Hepatocyte (in vitro differentiated cells): ENCODE measurements at regions not wholly inside any gene's neighbourhood (a gene's known extent, or its start where the extent isn't known, plus 50 kb on each side); places are given as distances from the start of the nearest gene placed in this dataset.

ENCODE experiments used
- DNase-seq: peaks from one replicate; pipeline ENCODE4 v3.0.0-alpha.2; 2016; ENCODE audit warnings: low spot score
- H2AFZ ChIP-seq: fragments of 200-600 bp; sonication (generic); 2 replicates; pipeline ENCODE4 v1.6.0; 2016; ENCODE audit warnings: antibody characterized with exemption, mild to moderate bottlenecking
- H3K27ac ChIP-seq: fragments of 200-600 bp; sonication (generic); 2 replicates; pipeline ENCODE4 v1.5.1; 2016; ENCODE audit warnings: mild to moderate bottlenecking
- H3K27me3 ChIP-seq: fragments of 200-600 bp; sonication (generic); 2 replicates; pipeline ENCODE4 v1.6.1; 2016
- H3K36me3 ChIP-seq: fragments of 200-600 bp; sonication (generic); replicated peaks from 2 replicates; pipeline ENCODE4 v1.5.1; 2016; ENCODE audit warnings: low read depth; ENCODE audit not compliant: insufficient read depth
- H3K4me1 ChIP-seq: fragments of 200-600 bp; sonication (generic); 2 replicates; pipeline ENCODE4 v1.5.1; 2016; ENCODE audit warnings: mild to moderate bottlenecking, moderate library complexity; ENCODE audit not compliant: insufficient read depth
- H3K4me2 ChIP-seq: fragments of 200-600 bp; sonication (generic); 2 replicates; pipeline ENCODE4 v1.6.0; 2016
- H3K4me3 ChIP-seq: fragments of 200-600 bp; sonication (generic); 2 replicates; pipeline ENCODE4 v1.5.1; 2016; ENCODE audit warnings: mild to moderate bottlenecking
- H3K79me2 ChIP-seq: fragments of 200-600 bp; sonication (generic); 2 replicates; pipeline ENCODE4 v1.6.0; 2017; ENCODE audit warnings: mild to moderate bottlenecking
- H3K9me2 ChIP-seq: fragments of 200-600 bp; sonication (generic); replicated peaks from 2 replicates; pipeline ENCODE4 v1.6.0; 2017; ENCODE audit warnings: mild to moderate bottlenecking; ENCODE audit not compliant: insufficient read depth
- H3K9me3 ChIP-seq: fragments of 200-600 bp; sonication (generic); 2 replicates; pipeline ENCODE4 v1.5.1; 2016; ENCODE audit warnings: low read depth, mild to moderate bottlenecking
- H4K20me1 ChIP-seq: fragments of 200-600 bp; sonication (generic); 2 replicates; pipeline ENCODE4 v1.6.0; 2016; ENCODE audit warnings: mild to moderate bottlenecking; ENCODE audit not compliant: insufficient read depth, poor library complexity, severe bottlenecking
- EZH2 ChIP-seq: fragments of 200-600 bp; sonication (generic); IDR thresholded peaks from 2 replicates; pipeline ENCODE4 v1.6.1; 2016; ENCODE audit warnings: antibody characterized with exemption, mild to moderate bottlenecking, borderline replicate concordance
- EZH2phosphoT487 ChIP-seq: fragments of 200-600 bp; sonication (generic); IDR thresholded peaks from one replicate; pipeline ENCODE4 v1.6.1; 2018; ENCODE audit warnings: antibody characterized with exemption, mild to moderate bottlenecking, low read depth, moderate library complexity; ENCODE audit not compliant: unreplicated experiment, severe bottlenecking
- WGBS: methylation state at CpG from one replicate; pipeline ENCODE4 v1.1.6; 2016; ENCODE audit warnings: low lambda C conversion rate; ENCODE audit errors: missing lambda C conversion rate; 5-methylcytosine and 5-hydroxymethylcytosine counted together
- TF ChIP-seq, protein P1 (sequence below): fragments of 200-600 bp; sonication (generic); IDR thresholded peaks from 2 replicates; pipeline ENCODE4 v1.5.1; 2016; ENCODE audit warnings: antibody characterized with exemption, mild to moderate bottlenecking; ENCODE audit not compliant: poor library complexity

GRCh38 chr5:68898951-68899471 lies 194.8 kb upstream of the SLC30A5 start:
- Histone ChIP-seq H3K4me2 (no peak overlapping the region), H3K9me2 (no peaks in the 10 kb centered on the region), H3K79me2 (no peaks in the 10 kb centered on the region), H4K20me1 (no peaks in the 10 kb centered on the region), H3K4me3 (no peak overlapping the region), H3K4me1 (no peaks in the 10 kb centered on the region), H3K9me3 (no peaks in the 10 kb centered on the region), H3K27ac (no peak overlapping the region), H3K27me3 (no peaks in the 10 kb centered on the region), H3K36me3 (no peaks in the 10 kb centered on the region), H2AFZ (no peak overlapping the region)
- DNase-seq = peak; percentile 13
- no peak for TF ChIP-seq EZH2phosphoT487
- WGBS = 80% methylated on average over 4 of the region's 4 CpGs

- 57% methylated on average over 4 of the region's 4 CpGs for WGBS
- Histone ChIP-seq H4K20me1 (no peaks in the 10 kb centered on the region), H3K36me3 (no peaks in the 10 kb centered on the region), H3K27me3 (no peaks in the 10 kb centered on the region), H3K9me2 (no peaks in the 10 kb centered on the region), H3K4me3 (no peak overlapping the region), H3K4me1 (no peaks in the 10 kb centered on the region), H3K9me3 (no peaks in the 10 kb centered on the region), H3K4me2 (no peak overlapping the region), H3K27ac (no peak overlapping the region), H3K79me2 (no peaks in the 10 kb centered on the region), H2AFZ (no peak overlapping the region)
- peak; percentile 50 for DNase-seq
- no peak for TF ChIP-seq EZH2
- no peak for TF ChIP-seq EZH2phosphoT487
- TF ChIP-seq, protein P1, sequence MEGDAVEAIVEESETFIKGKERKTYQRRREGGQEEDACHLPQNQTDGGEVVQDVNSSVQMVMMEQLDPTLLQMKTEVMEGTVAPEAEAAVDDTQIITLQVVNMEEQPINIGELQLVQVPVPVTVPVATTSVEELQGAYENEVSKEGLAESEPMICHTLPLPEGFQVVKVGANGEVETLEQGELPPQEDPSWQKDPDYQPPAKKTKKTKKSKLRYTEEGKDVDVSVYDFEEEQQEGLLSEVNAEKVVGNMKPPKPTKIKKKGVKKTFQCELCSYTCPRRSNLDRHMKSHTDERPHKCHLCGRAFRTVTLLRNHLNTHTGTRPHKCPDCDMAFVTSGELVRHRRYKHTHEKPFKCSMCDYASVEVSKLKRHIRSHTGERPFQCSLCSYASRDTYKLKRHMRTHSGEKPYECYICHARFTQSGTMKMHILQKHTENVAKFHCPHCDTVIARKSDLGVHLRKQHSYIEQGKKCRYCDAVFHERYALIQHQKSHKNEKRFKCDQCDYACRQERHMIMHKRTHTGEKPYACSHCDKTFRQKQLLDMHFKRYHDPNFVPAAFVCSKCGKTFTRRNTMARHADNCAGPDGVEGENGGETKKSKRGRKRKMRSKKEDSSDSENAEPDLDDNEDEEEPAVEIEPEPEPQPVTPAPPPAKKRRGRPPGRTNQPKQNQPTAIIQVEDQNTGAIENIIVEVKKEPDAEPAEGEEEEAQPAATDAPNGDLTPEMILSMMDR = no peak
Measured at GRCh38 chr5:68911840-68912690, 181.7 kb upstream of the SLC30A5 start.

- no peaks in the 10 kb centered on the region for H3K4me1 ChIP-seq
- no peak overlapping the region for H3K27ac ChIP-seq
- no peak overlapping the region for H2AFZ ChIP-seq
- no peak overlapping the region for H3K4me3 ChIP-seq
- no peaks in the 10 kb centered on the region for H3K27me3 ChIP-seq
- TF ChIP-seq EZH2phosphoT487 = no peak
- TF ChIP-seq EZH2 = no peak
- TF ChIP-seq, protein P1 = no peak
- no peaks in the 10 kb centered on the region for H3K36me3 ChIP-seq
- H3K79me2 ChIP-seq = no peaks in the 10 kb centered on the region
- H3K4me2 ChIP-seq = no peak overlapping the region
- DNase-seq = no peak
- no peaks in the 10 kb centered on the region for H3K9me2 ChIP-seq
- WGBS = 93% methylated on average over 1 of the region's 1 CpG
- no peaks in the 10 kb centered on the region for H4K20me1 ChIP-seq
- H3K9me3 ChIP-seq = no peaks in the 10 kb centered on the region
Measured at GRCh38 chr5:68915079-68915478, 178.7 kb upstream of the SLC30A5 start.

- H3K36me3 ChIP-seq = no peaks in the 10 kb centered on the region
- no peaks in the 10 kb centered on the region for H3K9me3 ChIP-seq
- 92% methylated on average over 4 of the region's 4 CpGs for WGBS
- no peaks in the 10 kb centered on the region for H3K4me1 ChIP-seq
- no peak overlapping the region for H3K4me2 ChIP-seq
- no peak overlapping the region for H3K27ac ChIP-seq
- no peaks in the 10 kb centered on the region for H3K79me2 ChIP-seq
- no peak overlapping the region for H2AFZ ChIP-seq
- no peaks in the 10 kb centered on the region for H3K27me3 ChIP-seq
- H3K4me3 ChIP-seq = no peak overlapping the region
- TF ChIP-seq EZH2phosphoT487 (no peak), EZH2 (no peak)
- TF ChIP-seq, protein P1 = no peak
- DNase-seq = no peak
- H3K9me2 ChIP-seq = no peaks in the 10 kb centered on the region
- H4K20me1 ChIP-seq = no peaks in the 10 kb centered on the region
Measured at GRCh38 chr5:68918306-68918705, 175.5 kb upstream of the SLC30A5 start.
